AG08396 (cell line): ENCODE measurements at regions not wholly inside any gene's neighbourhood (a gene's known extent, or its start where the extent isn't known, plus 50 kb on each side); places are given as distances from the start of the nearest gene placed in this dataset.
"Not testable (repeated sequence)": the region's sequence is repeated elsewhere in the genome, so short reads cannot be mapped to it uniquely, and the experiment has no call there.

Experiments
- DNase-seq: peaks from one replicate; pipeline ENCODE4 v3.0.0; 2012; ENCODE audit warnings: low spot score, mixed read lengths

DNA sequence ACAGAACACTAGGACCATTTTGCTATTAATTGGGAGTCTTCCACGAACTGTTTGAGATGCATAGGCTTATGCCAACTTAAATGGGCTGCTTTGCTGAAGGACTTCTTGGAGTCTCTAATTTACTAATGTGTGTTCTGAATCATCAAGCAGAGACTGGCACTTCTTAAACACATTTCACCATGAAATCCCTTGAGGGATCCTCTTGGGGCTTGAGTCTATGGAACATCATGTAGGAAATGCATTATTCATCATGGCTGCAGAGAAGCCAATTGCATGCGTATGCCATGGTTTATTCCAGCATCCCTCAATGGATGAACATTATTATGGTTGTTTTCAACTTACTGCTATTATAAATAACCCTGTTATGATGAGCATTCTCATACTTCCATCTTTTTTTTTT, 73.4 kb downstream of the FGD2 start:
- DNase-seq, result no peak

DNA sequence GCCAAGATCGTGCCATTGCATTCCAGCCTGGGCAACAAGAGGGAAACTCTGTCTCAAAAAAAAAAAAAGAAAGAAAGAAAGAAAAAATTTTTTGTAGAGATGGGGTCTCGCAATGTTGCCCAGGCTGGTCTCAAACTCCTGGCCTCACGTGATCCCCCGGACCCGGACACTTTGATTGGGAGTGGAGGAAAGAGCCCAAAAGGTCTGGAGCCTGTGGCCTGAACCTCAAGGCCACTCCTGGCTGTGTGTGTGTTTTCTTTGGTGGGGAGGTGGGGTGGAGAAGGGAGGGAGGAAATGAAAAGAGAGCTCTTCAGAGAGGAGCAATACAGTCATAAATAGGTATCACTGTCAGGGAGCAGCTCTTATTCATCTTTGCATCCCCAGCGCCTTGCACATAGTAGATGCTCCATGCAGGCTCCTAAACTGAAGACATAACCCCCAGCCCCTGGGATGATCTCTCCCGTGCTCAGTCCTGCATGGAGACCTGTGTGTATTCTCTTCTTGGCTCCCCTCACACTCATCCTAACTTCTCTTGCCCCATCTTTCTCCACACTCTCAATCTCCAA, 75.7 kb downstream of the FGD2 start:
- no peak for DNase-seq

DNA sequence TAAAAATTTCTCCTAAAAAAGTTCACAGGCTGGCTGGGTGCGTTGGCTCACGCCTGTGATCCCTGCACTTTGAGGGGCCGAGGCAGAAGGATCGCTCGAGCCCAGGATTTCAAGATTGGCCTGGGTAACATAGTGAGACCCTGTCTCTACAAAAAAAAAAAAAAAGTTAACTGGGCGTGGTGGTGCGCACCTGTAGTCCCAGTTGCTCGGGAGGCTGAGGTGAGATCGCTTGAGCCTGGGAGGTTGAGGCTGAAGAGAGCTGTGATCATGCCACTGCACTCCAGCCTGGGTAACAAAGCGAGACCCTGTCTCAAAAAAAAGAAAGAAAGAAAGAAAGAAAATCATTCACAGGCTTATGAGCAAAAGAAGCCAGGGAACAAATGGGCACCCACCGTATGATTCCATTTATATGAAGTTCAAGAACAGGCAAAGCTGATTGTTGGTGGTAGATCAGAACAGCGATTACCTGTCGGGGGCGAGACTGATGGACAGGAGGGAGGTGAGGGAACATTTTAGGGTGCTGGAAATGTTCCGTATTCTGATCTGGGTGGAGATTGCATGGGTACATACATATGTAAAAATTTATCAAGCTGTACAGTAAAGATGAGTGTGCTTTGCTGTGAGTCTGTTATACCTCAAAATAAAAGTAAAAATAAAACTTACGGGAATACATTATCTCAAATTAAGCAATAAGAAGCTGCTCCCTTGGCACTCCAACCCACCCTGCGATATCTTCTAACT, 77.1 kb downstream of the FGD2 start:
- no peak for DNase-seq

DNA sequence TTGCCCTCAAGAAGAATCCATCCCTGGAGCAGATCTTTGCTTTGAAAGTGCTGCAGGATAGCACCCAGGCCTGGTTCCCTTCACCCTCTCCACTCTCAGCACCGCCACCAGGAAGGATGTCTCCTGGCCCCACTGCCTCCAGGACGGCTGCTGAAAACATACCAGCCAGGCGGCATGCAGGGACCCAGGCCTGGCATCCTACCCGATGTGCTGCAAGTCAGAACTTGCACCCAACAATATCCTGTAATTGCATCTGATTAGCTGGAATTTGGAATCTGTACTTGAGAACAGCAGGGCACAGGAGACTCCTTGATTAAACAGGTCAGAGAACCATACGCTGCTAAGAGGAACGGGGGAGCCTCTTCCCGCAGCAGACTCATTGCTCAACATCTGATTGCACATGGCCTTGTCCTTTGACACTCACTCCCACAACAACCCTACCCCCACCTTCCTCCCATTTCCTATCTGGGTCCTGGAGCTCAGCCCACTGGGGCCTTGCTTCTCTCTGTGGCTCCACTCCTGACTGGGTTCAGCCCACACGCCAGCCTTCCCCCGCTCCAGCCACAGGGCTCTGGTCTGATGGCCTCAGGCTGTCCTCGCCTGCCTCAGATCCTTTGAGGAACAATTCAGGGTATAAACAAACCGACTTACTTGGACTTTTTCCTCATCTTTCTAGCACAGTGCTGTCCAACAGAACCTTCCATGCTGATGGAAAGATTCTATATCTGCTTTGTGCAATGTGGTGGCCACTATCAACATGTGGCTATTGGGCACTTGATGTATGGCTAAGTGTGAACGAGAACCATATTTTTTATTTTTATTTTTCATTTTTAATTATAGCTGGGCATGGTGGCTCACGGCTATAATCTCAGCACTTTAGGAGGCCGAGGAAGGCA, 78.0 kb downstream of the FGD2 start:
- DNase-seq, result peak; percentile 67

DNA sequence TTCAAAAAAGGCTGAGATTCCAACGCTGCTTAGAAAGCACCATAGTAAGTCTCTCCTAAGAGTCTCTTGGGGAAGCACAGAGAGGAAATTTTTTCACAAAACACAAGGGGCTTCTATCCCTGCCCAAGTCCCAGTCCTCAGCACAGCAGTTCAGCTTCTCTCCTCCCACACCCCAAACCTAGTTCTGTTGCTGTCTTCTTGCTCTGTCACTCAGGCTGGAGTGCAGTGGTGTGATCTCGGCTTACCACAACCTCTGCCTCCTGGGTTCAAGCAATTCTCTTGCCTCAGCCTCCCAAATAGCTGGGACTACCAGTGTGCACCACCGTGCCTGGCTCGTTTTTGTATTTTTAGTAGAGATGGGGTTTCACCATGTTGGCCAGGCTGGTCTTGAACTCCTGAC, 79.2 kb downstream of the FGD2 start:
- DNase-seq, result not testable (repeated sequence)

DNA sequence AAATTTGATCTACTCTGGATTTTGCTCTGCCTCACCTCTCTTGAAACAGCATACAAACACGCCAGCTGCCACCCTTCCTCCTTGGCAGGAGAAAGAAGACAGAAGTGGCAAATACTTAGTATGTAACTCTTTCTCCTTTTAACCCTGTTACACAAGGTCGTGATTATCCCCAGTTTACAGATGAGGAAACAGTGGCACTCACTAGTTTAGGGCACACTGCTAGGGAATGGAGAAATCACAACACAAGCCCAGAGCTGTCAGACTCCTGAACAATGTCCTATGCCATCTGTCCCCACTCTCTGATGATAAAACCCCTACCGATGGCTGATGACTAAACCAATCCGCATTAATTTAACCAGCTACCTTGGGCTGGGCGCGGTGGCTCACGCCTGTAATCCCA, 79.7 kb downstream of the FGD2 start:
- DNase-seq, result no peak

DNA sequence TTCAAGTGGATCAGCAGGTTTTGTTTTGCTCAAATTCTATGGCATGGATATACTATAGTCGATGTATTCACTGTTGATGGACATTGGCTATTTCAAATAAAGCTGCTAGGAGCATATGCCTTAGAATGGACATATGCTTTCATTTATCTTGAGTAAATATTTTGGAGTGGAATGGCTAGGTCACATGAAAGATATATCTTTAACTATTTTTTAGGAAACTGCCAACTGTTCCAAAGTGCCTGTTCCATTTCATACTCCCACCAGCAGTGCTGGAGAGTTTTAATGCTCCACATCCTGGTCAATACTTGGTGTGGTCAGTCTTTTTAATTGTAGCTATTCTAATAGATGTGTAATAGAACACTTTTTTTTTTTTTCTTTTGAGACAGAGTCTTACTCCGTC, 81.1 kb upstream of the PIM1 start:
- DNase-seq, result no peak

DNA sequence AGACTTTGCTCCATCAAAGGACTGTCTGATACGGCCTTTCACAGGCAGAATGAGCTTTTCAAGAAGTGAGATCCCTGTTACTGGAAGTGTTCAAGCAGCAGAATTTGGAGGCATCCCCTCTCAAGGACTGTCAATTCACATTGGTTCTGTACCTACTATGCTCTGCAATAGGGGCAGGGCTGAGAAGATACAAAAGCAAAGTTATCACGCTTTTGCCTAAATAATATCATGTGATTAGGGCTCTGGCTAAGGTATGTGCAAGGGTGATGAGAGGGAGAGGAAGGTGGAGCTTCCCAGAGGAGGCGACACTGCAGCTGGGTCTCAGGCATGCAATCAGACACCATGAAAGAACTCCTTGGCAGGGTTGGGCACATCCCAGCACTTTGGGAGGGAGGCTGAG, 80.2 kb upstream of the PIM1 start:
- no peak for DNase-seq

DNA sequence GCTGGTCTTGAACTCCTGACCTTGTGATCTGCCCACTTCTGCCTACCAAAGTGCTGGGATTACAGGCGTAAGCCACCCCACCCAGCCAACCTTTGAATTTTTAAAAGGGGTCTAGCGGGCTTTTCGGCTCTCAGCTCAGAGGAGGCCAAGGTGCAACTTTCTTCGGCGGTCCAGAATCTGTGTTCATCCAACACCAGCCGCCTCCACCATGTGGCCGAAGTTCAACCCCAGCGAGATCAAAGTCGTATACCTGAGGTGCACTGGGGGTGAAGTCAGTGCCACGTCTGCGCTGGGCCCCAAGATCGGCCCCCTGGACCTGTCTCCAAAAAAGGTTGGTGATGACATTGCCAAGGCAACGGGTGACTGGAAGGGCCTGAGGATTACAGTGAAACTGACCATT, 78.8 kb upstream of the PIM1 start:
- not testable (repeated sequence) for DNase-seq

DNA sequence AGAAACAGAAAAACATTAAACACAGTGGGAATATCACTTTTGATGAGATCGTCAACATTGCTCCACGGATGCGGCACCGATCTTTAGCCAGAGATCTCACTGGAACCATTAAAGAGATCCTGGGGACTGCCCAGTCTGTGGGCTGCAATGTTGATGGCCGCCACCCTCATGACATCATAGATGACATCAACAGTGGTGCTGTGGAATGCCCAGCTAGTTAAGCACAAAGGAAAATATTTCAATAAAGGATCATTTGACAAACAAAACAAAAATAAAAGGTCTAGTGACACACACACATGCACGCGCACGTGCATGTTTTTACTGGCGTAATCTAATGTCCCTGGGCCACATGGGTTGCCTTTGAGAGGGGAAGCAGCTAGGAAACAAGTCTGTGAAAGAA, 78.4 kb upstream of the PIM1 start:
- not testable (repeated sequence) for DNase-seq

DNA sequence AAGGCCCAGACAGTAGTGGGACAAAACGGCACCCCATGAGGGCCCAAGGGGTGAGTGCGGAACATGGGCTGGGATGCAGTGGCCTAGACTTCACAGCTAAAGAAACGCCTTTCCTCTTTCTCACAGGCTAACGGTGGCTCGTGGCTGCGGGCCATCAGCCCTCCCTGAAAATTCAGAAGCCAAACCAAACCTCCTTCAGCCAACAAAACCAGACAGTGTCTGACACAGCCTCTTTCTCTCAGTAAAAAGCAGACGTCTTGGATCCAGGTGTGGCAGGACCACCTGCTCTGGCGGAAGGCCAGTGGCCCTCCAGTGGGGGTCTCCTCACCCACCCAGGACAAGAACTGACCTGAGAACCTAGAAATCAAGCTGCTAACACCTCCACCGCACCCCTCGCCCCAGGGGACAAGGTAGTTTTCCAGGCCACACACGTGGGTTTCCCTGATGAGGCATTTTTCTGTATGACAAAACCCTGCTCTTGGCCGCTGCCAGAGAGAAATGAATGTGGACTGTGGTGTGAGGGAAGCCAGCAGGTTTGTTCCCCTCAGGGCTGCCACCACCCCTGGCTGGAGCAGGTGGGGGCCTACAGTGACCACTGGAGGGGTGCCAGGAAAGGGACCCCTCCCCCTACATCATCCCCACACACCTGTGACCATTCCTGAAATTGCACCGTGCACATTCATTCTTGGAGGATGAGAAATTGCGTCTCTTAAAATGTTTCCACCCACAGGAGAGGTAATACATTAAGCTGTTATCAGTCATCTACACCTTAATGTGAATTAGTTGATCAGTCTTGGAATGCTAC, 76.8 kb upstream of the PIM1 start:
- no peak for DNase-seq

DNA sequence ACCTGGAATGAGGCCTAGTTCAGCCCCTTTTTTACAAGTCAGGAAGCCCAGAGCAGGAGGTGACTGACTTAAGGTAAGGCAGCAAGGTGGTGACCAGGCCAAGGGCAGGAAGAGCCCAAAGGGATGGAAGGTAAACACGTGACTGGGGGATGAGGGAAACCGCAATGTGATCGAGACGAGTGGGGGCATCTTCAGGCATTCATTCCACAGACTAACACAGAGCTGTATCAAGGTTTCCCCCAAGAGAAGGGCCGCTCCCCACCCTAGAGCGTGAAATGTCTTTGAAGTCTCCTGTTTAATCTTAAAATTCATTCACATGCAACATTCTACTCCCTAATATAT, 76.3 kb upstream of the PIM1 start:
- DNase-seq, result no peak

DNA sequence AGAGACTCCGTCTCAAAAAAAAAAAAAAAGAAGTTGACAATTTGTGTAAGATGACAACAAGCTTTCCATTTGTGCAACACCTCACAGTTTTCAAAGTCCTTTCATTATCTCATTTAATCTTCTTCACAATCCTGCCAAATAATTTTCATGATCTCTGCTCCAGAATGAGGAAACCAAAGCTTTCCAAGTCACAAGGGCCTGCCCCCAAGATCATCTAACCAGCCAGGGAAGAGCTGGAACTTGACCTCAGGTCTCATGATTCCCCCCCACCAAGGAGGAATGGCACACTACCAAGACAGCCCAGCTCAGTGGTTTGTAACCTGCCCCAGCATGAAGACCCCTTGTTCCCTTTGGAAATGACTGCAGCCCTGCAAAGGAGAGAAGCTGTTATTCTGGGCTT, 74.0 kb upstream of the PIM1 start:
- no peak for DNase-seq

DNA sequence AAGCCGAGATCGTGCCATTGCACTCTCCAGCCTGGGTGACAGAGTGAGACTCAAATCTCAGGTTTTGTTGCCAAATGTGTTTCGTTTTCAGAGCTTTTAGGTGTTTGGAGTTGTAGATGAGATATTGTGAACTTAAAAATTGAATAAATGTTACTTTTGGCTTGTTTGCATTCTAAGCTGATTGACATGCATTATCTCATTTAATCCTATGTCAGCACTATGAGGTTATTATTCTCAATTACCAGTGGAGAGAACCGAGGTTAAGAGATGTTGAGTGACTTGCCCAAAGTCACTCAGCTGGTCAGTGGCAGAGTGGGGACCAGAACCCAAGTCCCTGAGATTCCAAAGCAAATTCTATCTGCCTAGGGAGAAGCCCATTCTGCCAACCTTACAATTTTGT, 72.6 kb upstream of the PIM1 start:
- no peak for DNase-seq

DNA sequence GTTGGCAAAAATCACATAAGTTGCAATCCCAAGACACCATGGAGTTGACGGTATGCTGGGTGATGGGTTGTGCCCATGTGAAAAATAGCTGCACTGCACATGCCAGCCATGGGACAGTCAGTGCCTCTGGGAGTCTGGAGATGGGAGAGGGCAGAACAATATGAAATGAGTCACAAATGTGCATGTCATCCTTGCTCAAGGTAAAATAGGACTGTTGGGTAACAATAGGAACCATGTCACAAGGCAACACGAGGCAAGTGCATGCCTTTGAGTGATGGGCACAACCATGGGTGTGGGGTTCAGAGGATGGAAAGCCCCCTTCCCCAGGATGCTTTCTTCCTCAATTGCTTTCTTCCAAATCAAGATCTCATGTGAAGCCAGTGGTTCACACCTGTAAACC, 70.5 kb upstream of the PIM1 start:
- no peak for DNase-seq

DNA sequence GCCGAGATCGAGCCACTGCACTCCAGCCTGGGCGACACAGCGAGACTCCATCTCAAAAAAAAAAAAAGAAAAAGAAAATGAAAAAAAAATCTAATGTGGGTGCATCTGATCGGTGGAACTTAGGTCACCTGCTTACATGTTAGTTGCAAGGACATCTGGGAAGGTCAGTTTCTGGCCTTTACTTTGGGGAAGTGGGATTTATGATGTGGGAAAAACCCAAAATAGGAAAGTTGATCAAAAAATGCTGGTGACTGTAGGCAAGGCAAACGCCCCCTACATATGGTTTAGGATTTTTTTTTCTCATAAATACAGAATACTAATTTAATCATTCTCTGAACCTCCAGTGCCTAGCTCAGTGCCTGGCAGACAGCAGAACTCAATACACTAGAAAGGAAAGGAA, 69.2 kb upstream of the PIM1 start:
- no peak for DNase-seq

DNA sequence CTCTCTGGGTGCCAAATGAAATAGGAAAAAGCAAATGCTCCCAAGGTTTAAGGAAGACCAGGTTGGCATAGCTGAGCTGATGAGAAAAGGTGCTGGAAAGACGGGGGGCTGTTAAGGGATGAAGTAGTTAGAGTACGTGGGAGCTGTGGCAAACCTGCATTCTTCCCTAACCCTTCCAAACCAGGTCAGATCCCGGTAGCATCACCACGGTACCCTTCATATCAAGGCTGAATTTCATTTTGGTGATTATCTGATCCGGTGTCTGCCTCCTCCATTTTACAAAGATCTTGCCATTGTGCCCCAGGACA, 68.0 kb upstream of the PIM1 start:
- no peak for DNase-seq

DNA sequence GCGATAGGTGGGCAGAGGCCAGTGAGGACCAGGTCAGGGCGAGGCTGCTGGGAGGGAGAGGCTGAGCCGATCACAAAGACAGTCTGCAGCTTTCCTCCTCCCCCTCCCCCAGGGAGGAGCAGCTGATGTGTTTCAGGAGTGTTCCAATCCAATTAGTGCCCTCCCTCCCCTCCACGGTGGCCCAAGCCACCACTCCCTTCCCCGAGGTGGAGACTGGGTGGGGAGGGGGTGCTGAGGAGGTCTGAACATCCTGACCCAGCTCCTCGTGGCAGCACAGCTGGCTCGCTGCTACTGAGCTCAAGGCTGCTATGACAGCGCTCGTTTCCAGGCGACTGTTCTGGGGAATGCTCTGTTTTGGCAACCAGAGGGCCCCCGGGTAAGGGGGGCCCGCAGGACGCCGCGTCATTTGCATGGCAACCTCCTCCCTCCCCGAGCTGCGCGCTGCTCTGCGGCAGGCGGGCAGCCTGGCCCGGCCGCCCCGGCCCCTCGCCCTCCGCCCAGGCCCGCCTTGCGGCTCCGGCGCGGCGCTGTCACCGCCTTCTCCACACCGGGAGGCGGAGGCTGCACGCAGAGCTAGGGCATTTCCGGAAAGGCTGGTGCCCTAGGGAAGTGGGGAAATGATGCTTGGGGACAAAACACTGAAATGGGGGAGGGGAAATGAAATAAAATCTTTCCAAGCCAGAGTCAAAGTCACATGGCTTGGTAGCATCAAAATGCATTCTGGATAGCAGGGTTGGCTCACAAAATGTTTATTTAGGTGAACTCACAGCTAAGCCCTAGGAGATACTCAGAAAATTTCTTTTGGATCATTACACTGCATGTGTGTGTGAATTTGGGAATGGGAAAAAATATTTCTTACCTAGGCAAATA, 67.4 kb upstream of the PIM1 start:
- DNase-seq, result peak; percentile 94

DNA sequence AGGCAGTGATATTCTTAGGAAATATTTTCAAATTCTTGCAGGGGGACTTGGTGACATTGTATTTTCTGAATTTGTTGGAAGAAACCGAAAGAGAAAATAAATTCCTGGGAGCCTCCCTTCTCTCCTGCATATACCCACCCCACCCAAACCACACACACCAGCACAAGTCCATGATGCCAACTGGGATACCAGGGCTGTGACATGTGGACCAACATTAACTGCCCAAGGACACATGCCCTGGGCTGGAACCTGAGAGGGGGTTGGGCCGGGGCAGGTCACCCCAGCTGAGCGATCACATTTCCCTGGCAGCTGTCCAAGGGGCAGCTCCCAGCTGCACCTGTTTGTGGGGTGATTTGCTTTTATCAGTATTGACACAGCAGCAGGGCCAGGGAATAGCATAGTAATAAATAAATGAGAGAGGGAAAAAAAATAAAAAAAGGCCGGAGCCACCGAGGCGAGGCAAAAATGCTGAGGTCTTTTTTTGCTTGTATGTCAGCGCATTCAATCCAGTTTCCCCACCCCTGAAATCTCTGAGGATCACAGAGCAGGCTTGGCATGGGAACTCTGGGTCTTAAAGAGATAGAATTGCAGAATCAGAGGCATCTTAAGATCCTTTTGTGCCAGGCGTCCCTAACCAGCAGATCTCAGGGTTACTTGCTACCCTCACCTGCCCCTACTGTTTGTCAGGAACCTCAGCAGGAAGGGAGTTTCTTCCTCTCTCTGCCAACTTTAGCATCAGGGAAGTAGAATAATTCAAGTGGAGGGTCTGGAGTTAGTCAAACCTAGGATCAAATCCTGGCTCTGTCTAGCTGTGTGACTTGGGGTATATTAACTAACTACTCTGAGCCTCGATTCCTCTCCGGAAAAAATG, 66.5 kb upstream of the PIM1 start:
- DNase-seq, result peak; percentile 39

DNA sequence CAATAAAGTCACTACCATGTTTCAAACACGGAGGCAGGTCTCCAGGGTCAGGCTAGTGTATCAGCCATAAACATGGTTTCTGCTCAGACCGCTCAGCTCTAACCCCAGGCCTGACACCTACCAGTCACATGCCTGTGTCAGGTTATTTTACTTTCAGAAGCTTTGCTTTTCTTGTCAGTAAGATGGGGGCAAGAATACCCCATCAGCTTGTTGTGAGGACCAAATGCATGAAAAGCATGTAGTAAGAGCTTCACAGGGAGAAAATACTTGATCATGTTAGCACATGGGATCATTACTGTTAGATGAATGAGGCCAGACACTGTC, 65.2 kb upstream of the PIM1 start:
- no peak for DNase-seq
